GM12873 (cell line): ENCODE measurements at regions not wholly inside any gene's neighbourhood (a gene's known extent, or its start where the extent isn't known, plus 50 kb on each side); places are given as distances from the start of the nearest gene placed in this dataset.

Experiments
- CTCF ChIP-seq: IDR thresholded peaks from 2 replicates; pipeline ENCODE4 v1.5.1; 2012; ENCODE audit warnings: low read depth, mild to moderate bottlenecking, moderate library complexity, low read length, control low read depth; ENCODE audit not compliant: insufficient read depth; ENCODE audit errors: missing control alignments

GRCh38 chr16:65781363-65781762 is 585.1 kb upstream of the CDH5 start:
- TF ChIP-seq CTCF = no peak

GRCh38 chr16:65779201-65779600 is 587.3 kb upstream of the CDH5 start:
- TF ChIP-seq CTCF = no peak

- TF ChIP-seq CTCF = no peak
These were observed 589.8 kb upstream of the CDH5 start for GRCh38 chr16:65776639-65777183.

- no peak for TF ChIP-seq CTCF
These were observed 590.7 kb upstream of the CDH5 start for GRCh38 chr16:65775829-65776228.

- no peak for TF ChIP-seq CTCF
These were observed 592.1 kb upstream of the CDH5 start for GRCh38 chr16:65774350-65774749.

- no peak for TF ChIP-seq CTCF
These were observed 593.1 kb upstream of the CDH5 start for GRCh38 chr16:65773301-65773874.

GRCh38 chr16:65772134-65772732 is 594.3 kb upstream of the CDH5 start:
- no peak for TF ChIP-seq CTCF
